Breast epithelium (tissue), 4 donors: ENCODE measurements at regions not wholly inside any gene's neighbourhood (a gene's known extent, or its start where the extent isn't known, plus 50 kb on each side); places are given as distances from the start of the nearest gene placed in this dataset.

Experiments used
- DNase-seq, 2 donors: peaks; one replicate each; pipeline ENCODE4 v3.0.0-alpha.2; 2019; ENCODE audit warnings: low spot score in 2 of 2
- H3K27ac ChIP-seq, 2 donors: fragments of 200-600 bp; sonication (generic) in 1 of 2; one replicate each; pipeline ENCODE4 v1.5.1; 2016 to 2019; ENCODE audit warnings: mild to moderate bottlenecking in 1 of 2
- H3K27me3 ChIP-seq, 2 donors: fragments of 200-600 bp; sonication (generic) in 1 of 2; one replicate each; pipeline versions ENCODE4 v1.5.1 to v1.6.0; 2017 to 2019; ENCODE audit warnings: control low read depth in 1 of 2, mild to moderate bottlenecking in 1 of 2
- H3K36me3 ChIP-seq: fragments of 200-600 bp; one replicate; pipeline ENCODE4 v1.5.1; 2019
- H3K4me1 ChIP-seq, 2 donors: fragments of 200-600 bp; sonication (generic); one replicate each; pipeline ENCODE4 v1.5.1; 2016 to 2019; ENCODE audit warnings: control low read depth in 1 of 2
- H3K4me3 ChIP-seq, 3 donors: fragments of 200-600 bp; sonication (generic); 1 replicate in 2 of 3; 2 replicates in 1 of 3; pipeline ENCODE4 v1.5.1; 2016 to 2019; ENCODE audit warnings: mild to moderate bottlenecking in 3 of 3, moderate library complexity in 2 of 3
- H3K9me3 ChIP-seq, 2 donors: fragments of 200-600 bp; sonication (generic) in 1 of 2; one replicate each; pipeline ENCODE4 v1.5.1; 2016 to 2019; ENCODE audit warnings: control low read depth in 1 of 2
- POLR2A ChIP-seq: fragments of 450-650 bp; IDR thresholded peaks from one replicate; pipeline ENCODE4 v1.6.1; 2016; ENCODE audit warnings: antibody characterized with exemption, mild to moderate bottlenecking, moderate library complexity
- POLR2AphosphoS5 ChIP-seq, 3 donors: sonication (generic); formaldehyde crosslinking; IDR thresholded peaks; one replicate each; pipeline ENCODE4 v1.6.1; 2017; ENCODE audit warnings: antibody characterized with exemption in 3 of 3
- intact Hi-C: fragments of 100-400 bp; cut with DNase I; formaldehyde crosslinking; loops from one replicate; pipeline ENCODE4 v1.15.1; 2023; ENCODE audit warnings: low total_unique reads
- TF ChIP-seq, protein P1 (sequence below), 3 donors: fragments of 450-650 bp; IDR thresholded peaks; one replicate each; pipeline ENCODE4 v1.5.1; 2016 to 2017; ENCODE audit warnings: antibody characterized with exemption in 3 of 3, mild to moderate bottlenecking in 3 of 3, moderate library complexity in 3 of 3

DNA sequence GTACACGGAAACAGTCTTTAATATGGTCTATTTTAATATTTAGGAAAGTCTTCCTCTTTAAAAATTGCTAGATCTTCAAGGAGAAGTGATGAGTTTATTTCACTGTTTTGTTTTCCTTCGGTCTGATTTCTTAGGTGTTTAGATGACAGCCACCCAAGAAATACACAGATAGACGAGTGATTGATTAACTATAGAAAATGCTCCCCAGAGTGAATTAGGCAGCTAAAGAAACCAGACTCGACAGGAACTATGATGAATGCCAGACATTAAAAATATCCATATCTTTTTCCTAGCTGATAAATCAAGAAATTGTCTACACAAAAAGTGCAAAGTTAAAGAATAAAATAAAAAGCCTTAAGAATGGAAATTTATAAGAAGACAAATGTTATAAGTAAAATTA is 888.7 kb upstream of the CNTNAP5 start:
- intact Hi-C loops, result no loop called here
- Histone ChIP-seq H3K9me3 (peaks cover 0 to 5% of the 10 kb centered on the region in 2 donors), H3K4me3 (no peak overlapping the region), H3K36me3 (no peaks in the 10 kb centered on the region), H3K4me1 (no peaks in the 10 kb centered on the region), H3K27ac (no peak overlapping the region), H3K27me3 (no peaks in the 10 kb centered on the region)
- TF ChIP-seq POLR2AphosphoS5 (IDR thresholded peaks at IDR 0.05) (no peak), POLR2A (no peak)
- TF ChIP-seq, protein P1, sequence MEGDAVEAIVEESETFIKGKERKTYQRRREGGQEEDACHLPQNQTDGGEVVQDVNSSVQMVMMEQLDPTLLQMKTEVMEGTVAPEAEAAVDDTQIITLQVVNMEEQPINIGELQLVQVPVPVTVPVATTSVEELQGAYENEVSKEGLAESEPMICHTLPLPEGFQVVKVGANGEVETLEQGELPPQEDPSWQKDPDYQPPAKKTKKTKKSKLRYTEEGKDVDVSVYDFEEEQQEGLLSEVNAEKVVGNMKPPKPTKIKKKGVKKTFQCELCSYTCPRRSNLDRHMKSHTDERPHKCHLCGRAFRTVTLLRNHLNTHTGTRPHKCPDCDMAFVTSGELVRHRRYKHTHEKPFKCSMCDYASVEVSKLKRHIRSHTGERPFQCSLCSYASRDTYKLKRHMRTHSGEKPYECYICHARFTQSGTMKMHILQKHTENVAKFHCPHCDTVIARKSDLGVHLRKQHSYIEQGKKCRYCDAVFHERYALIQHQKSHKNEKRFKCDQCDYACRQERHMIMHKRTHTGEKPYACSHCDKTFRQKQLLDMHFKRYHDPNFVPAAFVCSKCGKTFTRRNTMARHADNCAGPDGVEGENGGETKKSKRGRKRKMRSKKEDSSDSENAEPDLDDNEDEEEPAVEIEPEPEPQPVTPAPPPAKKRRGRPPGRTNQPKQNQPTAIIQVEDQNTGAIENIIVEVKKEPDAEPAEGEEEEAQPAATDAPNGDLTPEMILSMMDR (IDR thresholded peaks at IDR 0.05), result no peak
- no peak for DNase-seq

DNA sequence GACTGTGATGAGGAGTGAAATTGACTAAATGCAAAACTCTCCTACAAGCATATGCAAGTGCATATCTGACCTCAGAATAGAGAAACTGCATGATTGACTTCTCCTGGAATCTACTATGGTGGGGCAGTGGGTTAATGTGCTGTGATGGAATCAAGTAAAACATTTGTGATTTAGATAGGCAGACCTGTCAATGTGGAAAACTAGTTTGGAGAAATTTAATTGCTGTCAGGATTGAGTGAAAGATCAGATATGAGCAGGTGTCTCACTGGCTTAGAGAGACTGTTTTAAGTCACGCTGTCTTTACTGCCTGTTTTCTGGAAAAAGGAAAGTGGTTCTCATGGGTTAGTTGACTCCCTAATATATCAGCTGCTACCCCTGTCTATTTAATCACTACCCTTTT is 881.0 kb upstream of the CNTNAP5 start:
- intact Hi-C loops, result no loop called here
- Histone ChIP-seq H3K27ac (no peak overlapping the region), H3K27me3 (no peaks in the 10 kb centered on the region), H3K9me3 (no peaks in the 10 kb centered on the region), H3K4me3 (no peak overlapping the region), H3K4me1 (no peaks in the 10 kb centered on the region), H3K36me3 (no peaks in the 10 kb centered on the region)
- no peak for DNase-seq
- no peak for TF ChIP-seq POLR2AphosphoS5 (IDR thresholded peaks at IDR 0.05)
- TF ChIP-seq, protein P1 (IDR thresholded peaks at IDR 0.05), result no peak
- no peak for TF ChIP-seq POLR2A

DNA sequence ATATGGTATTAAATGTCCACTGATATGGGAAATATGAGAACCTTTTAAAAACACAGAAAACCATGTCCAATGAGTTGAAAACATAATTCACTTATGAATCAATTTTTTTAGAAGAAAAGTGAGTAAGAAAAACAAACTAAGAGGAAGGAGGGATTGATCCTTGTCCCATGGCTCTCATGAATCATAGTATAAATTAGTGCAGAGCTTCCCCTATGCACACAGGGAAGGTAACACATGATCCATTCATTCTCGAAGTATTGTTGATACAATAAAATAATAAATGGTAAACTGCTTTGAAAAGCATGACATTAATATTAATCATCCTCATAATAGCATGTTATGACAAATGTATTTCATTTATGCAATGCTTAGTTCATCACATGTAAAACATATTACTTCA is 872.0 kb upstream of the CNTNAP5 start:
- no peaks in the 10 kb centered on the region for H3K27me3 ChIP-seq
- H3K4me3 ChIP-seq, result no peak overlapping the region
- no peak for DNase-seq
- no peak for TF ChIP-seq POLR2AphosphoS5 (IDR thresholded peaks at IDR 0.05)
- TF ChIP-seq, protein P1 (IDR thresholded peaks at IDR 0.05), result no peak
- TF ChIP-seq POLR2A, result no peak
- no peaks in the 10 kb centered on the region for H3K9me3 ChIP-seq
- no peak overlapping the region for H3K27ac ChIP-seq
- H3K4me1 ChIP-seq, result no peaks in the 10 kb centered on the region
- peaks cover 5% of the 10 kb centered on the region for H3K36me3 ChIP-seq
- intact Hi-C loops, result no loop called here

DNA sequence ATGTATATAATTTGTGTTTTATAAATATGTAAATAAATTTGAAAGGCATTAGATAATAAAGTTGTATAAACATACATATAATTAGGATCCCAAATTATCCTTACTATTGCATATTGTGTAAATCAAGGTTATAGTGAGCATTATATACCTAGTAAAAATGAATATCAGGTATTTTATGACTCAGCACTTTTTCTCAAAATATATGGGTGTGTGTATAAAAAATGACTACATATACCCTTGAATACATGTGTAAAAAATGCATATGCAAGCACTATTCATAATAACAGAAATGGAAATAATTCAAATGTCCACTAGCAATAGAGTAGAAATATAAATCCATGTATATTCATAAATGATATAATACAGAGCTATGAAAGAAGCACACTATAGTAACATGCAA is 870.9 kb upstream of the CNTNAP5 start:
- no peaks in the 10 kb centered on the region for H3K4me1 ChIP-seq
- no peak for DNase-seq
- no peak overlapping the region for H3K27ac ChIP-seq
- H3K36me3 ChIP-seq, result peaks cover 5% of the 10 kb centered on the region
- H3K4me3 ChIP-seq, result no peak overlapping the region
- no peaks in the 10 kb centered on the region for H3K9me3 ChIP-seq
- no peak for TF ChIP-seq POLR2AphosphoS5 (IDR thresholded peaks at IDR 0.05)
- TF ChIP-seq POLR2A, result no peak
- TF ChIP-seq, protein P1 (IDR thresholded peaks at IDR 0.05), result no peak
- intact Hi-C loops, result no loop called here
- no peaks in the 10 kb centered on the region for H3K27me3 ChIP-seq

DNA sequence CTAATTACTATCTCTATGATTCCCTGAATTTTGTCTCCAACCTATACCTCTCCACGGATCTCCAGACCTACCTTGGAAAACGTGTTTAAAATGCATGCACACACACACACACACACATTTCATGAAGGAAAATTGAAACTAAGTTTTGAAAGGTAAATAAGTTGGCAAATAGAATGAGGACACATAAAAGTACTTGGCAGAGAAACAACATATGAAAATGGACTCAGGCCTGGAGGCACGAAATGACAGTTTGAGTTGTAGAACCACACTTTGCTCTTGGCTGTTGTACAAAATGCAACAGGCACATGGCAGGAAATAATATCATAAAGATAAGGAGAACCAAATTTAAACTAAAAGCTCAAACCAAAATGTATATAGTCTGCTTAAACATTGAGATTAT is 868.1 kb upstream of the CNTNAP5 start:
- H3K4me3 ChIP-seq, result no peak overlapping the region
- no peak overlapping the region for H3K27ac ChIP-seq
- intact Hi-C loops, result no loop called here
- no peaks in the 10 kb centered on the region for H3K4me1 ChIP-seq
- no peaks in the 10 kb centered on the region for H3K27me3 ChIP-seq
- no peak for DNase-seq
- no peak for TF ChIP-seq POLR2AphosphoS5 (IDR thresholded peaks at IDR 0.05)
- no peaks in the 10 kb centered on the region for H3K9me3 ChIP-seq
- H3K36me3 ChIP-seq, result peaks cover 5% of the 10 kb centered on the region

DNA sequence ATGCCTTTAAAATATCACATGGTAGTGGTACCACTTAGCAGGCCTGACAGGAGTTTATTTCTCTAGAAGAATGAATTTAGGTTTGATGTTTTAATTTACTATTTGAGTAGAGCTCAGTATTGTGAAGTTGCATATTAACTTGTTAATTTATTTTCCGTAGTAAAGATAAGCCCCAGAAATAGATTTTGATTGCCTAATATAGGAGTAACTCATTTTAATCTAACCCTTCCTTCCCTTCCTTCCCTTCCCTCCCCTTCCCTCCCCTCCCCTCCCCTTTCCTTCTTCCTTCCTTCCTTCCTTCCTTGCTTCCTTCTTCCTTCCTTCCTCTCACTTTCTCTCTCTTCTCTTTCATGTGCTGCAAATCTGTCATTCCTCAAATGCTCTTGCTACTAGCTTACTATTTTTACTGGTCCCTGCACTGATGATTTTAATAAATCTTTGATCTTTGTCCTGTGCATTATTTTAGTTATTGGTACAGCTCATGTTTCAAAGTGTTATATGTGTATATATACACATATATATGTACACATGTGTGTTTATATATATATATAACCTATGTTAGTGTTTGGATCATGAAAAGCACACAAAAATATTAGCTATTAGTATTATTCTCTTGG is 862.6 kb upstream of the CNTNAP5 start:
- Histone ChIP-seq H3K9me3 (no peaks in the 10 kb centered on the region), H3K27me3 (no peaks in the 10 kb centered on the region), H3K4me3 (no peak overlapping the region), H3K27ac (no peak overlapping the region), H3K36me3 (no peaks in the 10 kb centered on the region), H3K4me1 (no peaks in the 10 kb centered on the region)
- DNase-seq, result no peak
- TF ChIP-seq, protein P1 (IDR thresholded peaks at IDR 0.05), result no peak
- TF ChIP-seq POLR2AphosphoS5 (IDR thresholded peaks at IDR 0.05) (no peak), POLR2A (no peak)
- intact Hi-C loops, result no loop called here
